Activated T-cell treated with anti-CD3 and anti-CD28 coated beads, Interleukin-2, amount 50 U/mL, for 48 hours (primary cell): ENCODE measurements at regions not wholly inside any gene's neighbourhood (a gene's known extent, or its start where the extent isn't known, plus 50 kb on each side); places are given as distances from the start of the nearest gene placed in this dataset.

Experiments
- DNase-seq, 2 experiments: peaks; one replicate each; pipeline ENCODE4 v3.0.0-alpha.2; 2020

- no peak for DNase-seq
Observed at GRCh38 chr1:170318736-170319135, 173.0 kb downstream of the NTMT2 start.

- DNase-seq = no peak
Observed at GRCh38 chr1:170321113-170321512, 175.4 kb downstream of the NTMT2 start.

- no peak for DNase-seq
Observed at GRCh38 chr1:170326186-170326585, 180.4 kb downstream of the NTMT2 start.

GRCh38 chr1:170332801-170333200 is 187.0 kb downstream of the NTMT2 start:
- no peak for DNase-seq

GRCh38 chr1:170337413-170337994 is 191.7 kb downstream of the NTMT2 start:
- DNase-seq = no peak

GRCh38 chr1:170339534-170339933 is 192.4 kb upstream of the GORAB start:
- no peak for DNase-seq

GRCh38 chr1:170340308-170340707 is 191.7 kb upstream of the GORAB start:
- no peak for DNase-seq

- DNase-seq = no peak
Observed at GRCh38 chr1:170351366-170351946, 180.5 kb upstream of the GORAB start.

GRCh38 chr1:170354246-170354645 is 177.7 kb upstream of the GORAB start:
- DNase-seq = no peak

GRCh38 chr1:170354690-170355089 is 177.3 kb upstream of the GORAB start:
- DNase-seq = no peak

GRCh38 chr1:170355267-170355801 is 176.6 kb upstream of the GORAB start:
- DNase-seq = no peak

GRCh38 chr1:170356585-170356984 is 175.4 kb upstream of the GORAB start:
- DNase-seq = no peak

- DNase-seq = no peak
Observed at GRCh38 chr1:170357750-170358149, 174.2 kb upstream of the GORAB start.

- DNase-seq = no peak
Observed at GRCh38 chr1:170360601-170361000, 171.4 kb upstream of the GORAB start.

- no peak for DNase-seq
Observed at GRCh38 chr1:170365331-170365730, 166.6 kb upstream of the GORAB start.

- DNase-seq = no peak
Observed at GRCh38 chr1:170366980-170367379, 165.0 kb upstream of the GORAB start.

- DNase-seq = no peak
Observed at GRCh38 chr1:170367615-170368014, 164.4 kb upstream of the GORAB start.

- no peak for DNase-seq
Observed at GRCh38 chr1:170369000-170369399, 163.0 kb upstream of the GORAB start.

- no peak for DNase-seq
Observed at GRCh38 chr1:170369417-170369816, 162.5 kb upstream of the GORAB start.

GRCh38 chr1:170370087-170370486 is 161.9 kb upstream of the GORAB start:
- no peak for DNase-seq

- DNase-seq = no peak
Observed at GRCh38 chr1:170375082-170375723, 156.8 kb upstream of the GORAB start.

GRCh38 chr1:170376801-170377385 is 155.1 kb upstream of the GORAB start:
- no peak for DNase-seq

GRCh38 chr1:170377440-170377839 is 154.5 kb upstream of the GORAB start:
- DNase-seq = no peak
